Neural cell (in vitro differentiated cells): ENCODE measurements at regions not wholly inside any gene's neighbourhood (a gene's known extent, or its start where the extent isn't known, plus 50 kb on each side); places are given as distances from the start of the nearest gene placed in this dataset.

Experiments
- POLR2AphosphoS5 ChIP-seq: IDR thresholded peaks from 2 replicates; pipeline ENCODE4 v1.6.1; 2012
- REST ChIP-seq: IDR thresholded peaks from 2 replicates; pipeline ENCODE4 v1.6.1; 2012; ENCODE audit warnings: borderline replicate concordance
- SMC3 ChIP-seq: fragments of 450-650 bp; conservative IDR thresholded peaks from 2 replicates; pipeline ENCODE4 v1.6.1; 2014; ENCODE audit warnings: antibody characterized with exemption, mild to moderate bottlenecking, moderate library complexity; ENCODE audit not compliant: poor library complexity

GRCh38 chr10:130858626-130859025 lies 452.9 kb downstream of the TCERG1L start:
- TF ChIP-seq REST (no peak), SMC3 (no peak), POLR2AphosphoS5 (no peak)
